Kidney epithelial cell (primary cell): ENCODE measurements at regions not wholly inside any gene's neighbourhood (a gene's known extent, or its start where the extent isn't known, plus 50 kb on each side); places are given as distances from the start of the nearest gene placed in this dataset.

Experiments used
- DNase-seq: peaks from one replicate; pipeline ENCODE4 v3.0.0-alpha.2; 2010; ENCODE audit warnings: low read depth
- H3K27me3 ChIP-seq: 2 replicates; pipeline ENCODE4 v1.6.0; 2011; ENCODE audit warnings: low read length; ENCODE audit not compliant: control insufficient read depth, insufficient read depth
- H3K36me3 ChIP-seq: 2 replicates; pipeline ENCODE4 v1.5.1; 2011; ENCODE audit warnings: low read length; ENCODE audit not compliant: control insufficient read depth, insufficient read depth
- H3K4me3 ChIP-seq: 2 replicates; pipeline ENCODE4 v1.5.1; 2011; ENCODE audit warnings: low read depth, mild to moderate bottlenecking, control low read depth, low read length
- CTCF ChIP-seq: IDR thresholded peaks from 2 replicates; pipeline ENCODE4 v1.5.1; 2011; ENCODE audit warnings: mild to moderate bottlenecking, moderate library complexity, low read length, control low read depth, inconsistent platforms; ENCODE audit not compliant: insufficient read depth, poor library complexity, severe bottlenecking

GRCh38 chr2:24409700-24410556 lies 49.6 kb upstream of the ITSN2 start:
- peak; percentile 84 for TF ChIP-seq CTCF
- Histone ChIP-seq H3K36me3 (no peaks in the 10 kb centered on the region), H3K4me3 (no peak overlapping the region), H3K27me3 (no peaks in the 10 kb centered on the region)
- peak; percentile 14 for DNase-seq
